Glutamatergic neuron (in vitro differentiated cells): ENCODE measurements at regions not wholly inside any gene's neighbourhood (a gene's known extent, or its start where the extent isn't known, plus 50 kb on each side); places are given as distances from the start of the nearest gene placed in this dataset.

Experiments
- DNase-seq: peaks from one replicate; pipeline ENCODE4 v3.0.0; 2022
- H3K27ac Mint-ChIP-seq: one replicate; pipeline ENCODE4 v1.8.0; 2020; ENCODE audit warnings: mild to moderate bottlenecking, mixed read lengths, inconsistent platforms; ENCODE audit not compliant: unreplicated experiment
- H3K27me3 Mint-ChIP-seq: one replicate; pipeline ENCODE4 v1.8.0; 2020; ENCODE audit warnings: mild to moderate bottlenecking, moderate library complexity, mixed read lengths, inconsistent platforms; ENCODE audit not compliant: unreplicated experiment
- H3K36me3 Mint-ChIP-seq: one replicate; pipeline ENCODE4 v1.8.0; 2020; ENCODE audit warnings: mild to moderate bottlenecking, mixed read lengths, inconsistent platforms; ENCODE audit not compliant: unreplicated experiment
- H3K4me1 Mint-ChIP-seq: one replicate; pipeline ENCODE4 v1.8.0; 2020; ENCODE audit warnings: mild to moderate bottlenecking, low read depth, mixed read lengths, inconsistent platforms; ENCODE audit not compliant: unreplicated experiment
- H3K4me3 Mint-ChIP-seq: one replicate; pipeline ENCODE4 v1.8.0; 2020; ENCODE audit warnings: mild to moderate bottlenecking, mixed read lengths, inconsistent platforms; ENCODE audit not compliant: unreplicated experiment
- H3K9me3 Mint-ChIP-seq: one replicate; pipeline ENCODE4 v1.8.0; 2020; ENCODE audit warnings: mild to moderate bottlenecking, moderate library complexity, mixed read lengths, inconsistent platforms; ENCODE audit not compliant: unreplicated experiment
- TF ChIP-seq, protein P1 (sequence below): fragments of 200-600 bp; sonication (generic); IDR thresholded peaks from one replicate; pipeline ENCODE4 v1.5.0; 2021; ENCODE audit not compliant: partially characterized antibody, unreplicated experiment

DNA sequence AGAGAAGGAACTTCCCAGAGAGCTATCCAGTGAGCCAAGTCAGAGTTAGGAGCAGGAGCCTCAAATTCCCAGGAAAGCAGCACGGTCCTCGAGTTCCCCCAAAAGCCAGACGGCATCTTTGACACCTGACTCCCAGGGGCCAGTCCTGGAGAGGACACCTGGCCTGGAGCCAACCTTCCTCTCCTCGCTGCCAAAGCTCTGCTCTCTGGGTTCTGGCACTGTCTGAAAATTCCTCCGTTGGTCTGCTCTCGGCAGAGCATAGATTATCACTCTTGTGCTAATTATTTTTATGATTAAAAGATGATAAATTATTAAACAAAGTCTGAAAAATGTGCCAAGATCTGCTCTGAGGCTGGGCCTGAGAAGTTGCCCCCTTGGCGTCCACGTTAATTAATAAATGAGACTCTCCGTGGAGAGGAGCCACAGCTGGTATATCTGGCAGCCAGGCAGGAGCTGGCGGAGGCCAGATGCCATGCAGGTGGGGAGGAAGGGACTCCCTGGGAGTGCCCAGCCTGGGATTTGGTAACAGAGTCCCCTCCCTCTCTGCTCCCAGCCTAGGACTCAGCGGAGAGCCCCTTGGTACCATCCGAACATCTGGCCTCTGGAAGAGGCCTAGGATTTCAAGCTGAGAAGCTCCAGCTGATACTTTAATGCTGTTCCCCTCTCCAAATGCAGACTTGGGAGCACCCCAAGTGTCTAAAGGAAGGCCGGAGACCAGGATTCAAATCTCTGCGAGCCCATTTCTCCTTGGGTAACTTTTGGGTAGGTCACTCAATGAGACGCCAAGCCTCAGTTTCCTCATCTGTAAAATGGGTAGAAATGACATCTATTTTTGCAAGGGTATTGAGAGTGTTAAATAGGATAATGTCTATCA, 163.7 kb upstream of the POU3F1 start:
- Mint-ChIP-seq H3K9me3 (no peaks in the 10 kb centered on the region), H3K4me1 (peaks cover 7% of the 10 kb centered on the region), H3K4me3 (no peak overlapping the region), H3K36me3 (no peaks in the 10 kb centered on the region), H3K27ac (no peak overlapping the region), H3K27me3 (peaks cover 3% of the 10 kb centered on the region)
- no peak for DNase-seq
- TF ChIP-seq, protein P1, sequence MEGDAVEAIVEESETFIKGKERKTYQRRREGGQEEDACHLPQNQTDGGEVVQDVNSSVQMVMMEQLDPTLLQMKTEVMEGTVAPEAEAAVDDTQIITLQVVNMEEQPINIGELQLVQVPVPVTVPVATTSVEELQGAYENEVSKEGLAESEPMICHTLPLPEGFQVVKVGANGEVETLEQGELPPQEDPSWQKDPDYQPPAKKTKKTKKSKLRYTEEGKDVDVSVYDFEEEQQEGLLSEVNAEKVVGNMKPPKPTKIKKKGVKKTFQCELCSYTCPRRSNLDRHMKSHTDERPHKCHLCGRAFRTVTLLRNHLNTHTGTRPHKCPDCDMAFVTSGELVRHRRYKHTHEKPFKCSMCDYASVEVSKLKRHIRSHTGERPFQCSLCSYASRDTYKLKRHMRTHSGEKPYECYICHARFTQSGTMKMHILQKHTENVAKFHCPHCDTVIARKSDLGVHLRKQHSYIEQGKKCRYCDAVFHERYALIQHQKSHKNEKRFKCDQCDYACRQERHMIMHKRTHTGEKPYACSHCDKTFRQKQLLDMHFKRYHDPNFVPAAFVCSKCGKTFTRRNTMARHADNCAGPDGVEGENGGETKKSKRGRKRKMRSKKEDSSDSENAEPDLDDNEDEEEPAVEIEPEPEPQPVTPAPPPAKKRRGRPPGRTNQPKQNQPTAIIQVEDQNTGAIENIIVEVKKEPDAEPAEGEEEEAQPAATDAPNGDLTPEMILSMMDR: no peak

DNA sequence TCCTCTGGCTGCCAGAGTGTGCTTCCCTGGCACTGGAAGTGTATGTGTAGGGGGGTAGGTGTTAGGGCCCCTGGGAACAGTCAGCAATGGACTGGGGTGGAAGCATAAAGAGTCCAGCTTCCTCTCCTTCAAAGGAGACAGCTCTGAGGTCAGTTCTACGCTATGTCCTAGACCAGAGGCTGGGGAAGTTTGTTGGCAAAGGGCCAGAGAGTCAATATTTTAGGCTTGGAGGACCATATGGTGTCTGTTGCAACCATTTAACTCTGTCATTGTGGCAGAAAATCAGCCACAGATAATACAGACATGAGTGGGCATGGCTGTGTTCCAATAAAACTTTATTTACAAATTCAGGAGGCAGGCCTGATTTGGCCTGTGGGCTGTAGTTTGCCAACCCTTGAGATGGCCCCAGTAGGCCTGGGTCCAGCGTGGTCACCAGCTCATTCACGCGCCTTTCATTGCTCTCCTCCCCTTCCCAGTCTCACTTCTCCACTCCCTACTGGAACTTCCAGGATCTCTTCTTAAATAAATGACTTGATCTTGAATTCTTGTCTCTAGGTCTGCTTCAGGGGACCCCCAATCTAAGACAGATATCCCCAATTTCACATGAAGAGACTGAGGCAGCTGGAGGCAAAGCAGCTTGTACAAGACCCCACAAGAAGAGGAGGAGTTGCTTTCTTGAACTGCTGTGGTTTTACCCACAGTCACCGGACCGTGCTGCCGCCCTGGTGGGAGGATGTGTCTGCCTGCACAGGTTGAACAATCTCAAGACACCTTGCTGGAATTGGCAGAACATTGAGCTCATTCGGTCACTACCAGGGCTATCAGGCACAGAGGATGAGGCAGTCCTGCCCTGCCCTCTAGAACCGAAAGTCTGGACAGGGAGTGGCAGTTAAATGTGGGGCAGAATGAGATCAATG, 162.4 kb upstream of the POU3F1 start:
- Mint-ChIP-seq H3K27ac (no peak overlapping the region), H3K9me3 (no peaks in the 10 kb centered on the region)
- TF ChIP-seq, protein P1: no peak

DNA sequence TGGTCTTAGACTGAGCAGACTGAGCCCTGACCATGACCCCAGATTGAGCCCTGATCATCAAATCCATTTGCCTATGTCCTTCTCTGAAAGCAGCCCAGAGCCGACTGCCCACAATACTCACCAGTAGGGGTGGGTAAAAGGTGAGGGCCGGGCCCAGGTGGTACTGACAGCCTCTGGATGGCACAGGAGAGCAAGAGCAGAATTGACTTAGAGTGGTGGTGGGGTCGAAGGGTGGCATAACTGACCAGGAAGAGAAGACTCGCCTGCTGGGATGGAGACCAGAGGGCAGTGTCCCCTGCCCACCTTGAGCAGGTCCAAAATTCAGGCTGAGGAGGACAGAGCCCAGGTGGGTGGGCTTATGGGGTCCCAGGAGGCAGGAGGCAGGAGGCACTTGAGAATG, 161.3 kb upstream of the POU3F1 start:
- Mint-ChIP-seq H3K36me3 (no peaks in the 10 kb centered on the region), H3K4me1 (peaks cover 2% of the 10 kb centered on the region), H3K27me3 (peaks cover 3% of the 10 kb centered on the region), H3K9me3 (no peaks in the 10 kb centered on the region), H3K4me3 (no peak overlapping the region), H3K27ac (no peak overlapping the region)
- no peak for DNase-seq
- TF ChIP-seq, protein P1: no peak

More for the DNA sequence above, 162.4 kb upstream of the POU3F1 start:
- Mint-ChIP-seq H3K36me3 (no peaks in the 10 kb centered on the region), H3K4me1 (peaks cover 5% of the 10 kb centered on the region), H3K4me3 (no peak overlapping the region), H3K27me3 (peaks cover 3% of the 10 kb centered on the region)
- DNase-seq: no peak

DNA sequence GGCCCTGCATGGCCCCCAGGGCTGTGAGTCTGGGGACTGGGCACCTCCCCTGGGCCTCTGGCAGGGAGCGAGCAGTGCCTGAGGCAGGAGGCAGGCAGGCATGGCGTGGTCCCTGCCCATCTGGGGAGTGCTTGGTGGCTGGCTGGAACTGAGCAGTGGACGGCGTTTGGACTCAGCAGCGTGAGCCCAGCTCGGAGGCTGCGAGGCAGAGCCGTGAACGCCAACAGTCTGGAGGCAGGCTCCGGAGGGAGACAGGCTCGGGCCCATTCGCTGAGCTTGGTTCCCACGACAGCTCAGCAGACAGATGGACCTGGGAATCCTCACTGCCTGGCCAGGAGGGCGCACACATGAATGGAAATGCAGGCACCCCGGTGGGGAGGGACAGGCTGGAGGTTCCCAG, 160.7 kb upstream of the POU3F1 start:
- no peaks in the 10 kb centered on the region for H3K36me3 Mint-ChIP-seq
- DNase-seq: no peak

More for the DNA sequence above, 160.7 kb upstream of the POU3F1 start:
- Mint-ChIP-seq H3K4me1 (peaks cover 2% of the 10 kb centered on the region), H3K4me3 (no peak overlapping the region), H3K27ac (no peak overlapping the region), H3K9me3 (no peaks in the 10 kb centered on the region), H3K27me3 (peaks cover 3% of the 10 kb centered on the region)
- TF ChIP-seq, protein P1: no peak
